H9 (cell line): ENCODE measurements at regions not wholly inside any gene's neighbourhood (a gene's known extent, or its start where the extent isn't known, plus 50 kb on each side); places are given as distances from the start of the nearest gene placed in this dataset.

ENCODE experiments used
- DNase-seq: peaks from one replicate; pipeline ENCODE4 v3.0.0-alpha.2; 2017
- H2AFZ ChIP-seq: one replicate; pipeline ENCODE4 v1.6.1; 2013; ENCODE audit warnings: mild to moderate bottlenecking, low read length, control low read depth, moderate library complexity
- H2AK5ac ChIP-seq: 2 replicates; pipeline ENCODE4 v1.6.1; 2013; ENCODE audit warnings: low read length, control low read depth, mixed read lengths; ENCODE audit not compliant: insufficient read length
- H2BK120ac ChIP-seq: one replicate; pipeline ENCODE4 v1.6.1; 2013; ENCODE audit warnings: low read depth, mild to moderate bottlenecking, low read length, control low read depth, inconsistent platforms; ENCODE audit not compliant: poor library complexity, severe bottlenecking
- H2BK12ac ChIP-seq: 2 replicates; pipeline ENCODE4 v1.6.1; 2013; ENCODE audit warnings: low read length, control low read depth, mixed read lengths, low read depth; ENCODE audit not compliant: insufficient read length
- H2BK15ac ChIP-seq: 2 replicates; pipeline ENCODE4 v1.6.1; 2013; ENCODE audit warnings: low read depth, low read length, control low read depth
- H2BK20ac ChIP-seq: one replicate; pipeline ENCODE4 v1.6.1; 2013; ENCODE audit warnings: low read depth, mild to moderate bottlenecking, low read length, control low read depth, inconsistent platforms; ENCODE audit not compliant: poor library complexity, severe bottlenecking
- H2BK5ac ChIP-seq: 2 replicates; pipeline ENCODE4 v1.6.1; 2013; ENCODE audit warnings: low read length, control low read depth, mixed read lengths; ENCODE audit not compliant: insufficient read length
- H3K14ac ChIP-seq: 2 replicates; pipeline ENCODE4 v1.6.1; 2013; ENCODE audit warnings: low read length, control low read depth; ENCODE audit not compliant: insufficient read depth
- H3K18ac ChIP-seq: 2 replicates; pipeline ENCODE4 v1.6.1; 2013; ENCODE audit warnings: low read depth, mild to moderate bottlenecking, mixed read lengths, low read length, control low read depth; ENCODE audit not compliant: insufficient read length
- H3K23ac ChIP-seq: 2 replicates; pipeline ENCODE4 v1.6.1; 2013; ENCODE audit warnings: low read length, control low read depth, mixed read lengths, low read depth; ENCODE audit not compliant: insufficient read length
- H3K23me2 ChIP-seq: 2 replicates; pipeline ENCODE4 v1.6.1; 2013; ENCODE audit warnings: low read depth, mild to moderate bottlenecking, mixed read lengths, low read length, control low read depth; ENCODE audit not compliant: insufficient read length, poor library complexity, severe bottlenecking
- H3K27ac ChIP-seq: 2 replicates; pipeline ENCODE4 v1.5.1; 2013; ENCODE audit warnings: low read length, control low read depth, mixed read lengths, low read depth; ENCODE audit not compliant: insufficient read length
- H3K27me3 ChIP-seq: 2 replicates; pipeline ENCODE4 v1.6.1; 2013; ENCODE audit warnings: low read length, control low read depth, inconsistent platforms; ENCODE audit not compliant: insufficient read depth
- H3K4ac ChIP-seq: 2 replicates; pipeline ENCODE4 v1.6.1; 2013; ENCODE audit warnings: low read depth, mild to moderate bottlenecking, control low read depth, inconsistent platforms, low read length, moderate library complexity
- H3K4me1 ChIP-seq: 2 replicates; pipeline ENCODE4 v1.6.1; 2013; ENCODE audit warnings: low read length, control low read depth, inconsistent platforms; ENCODE audit not compliant: insufficient read depth
- H3K4me2 ChIP-seq: 2 replicates; pipeline ENCODE4 v1.6.1; 2013; ENCODE audit warnings: low read length, control low read depth, mixed read lengths; ENCODE audit not compliant: insufficient read length, insufficient read depth
- H3K56ac ChIP-seq: 2 replicates; pipeline ENCODE4 v1.6.1; 2013; ENCODE audit warnings: low read depth, mild to moderate bottlenecking, mixed read lengths, low read length, control low read depth; ENCODE audit not compliant: insufficient read length
- H3K79me1 ChIP-seq: 2 replicates; pipeline ENCODE4 v1.6.1; 2013; ENCODE audit warnings: low read depth, mild to moderate bottlenecking, moderate library complexity, low read length, control low read depth, inconsistent platforms; ENCODE audit not compliant: insufficient read depth, poor library complexity, severe bottlenecking
- H3K79me2 ChIP-seq: 2 replicates; pipeline ENCODE4 v1.6.1; 2013; ENCODE audit warnings: low read length, control low read depth, inconsistent platforms; ENCODE audit not compliant: insufficient read depth
- H3K9ac ChIP-seq: 2 replicates; pipeline ENCODE4 v1.6.1; 2013; ENCODE audit warnings: low read length, control low read depth, mixed read lengths; ENCODE audit not compliant: insufficient read length; ENCODE audit errors: extremely low read depth
- H3K9me3 ChIP-seq: one replicate; pipeline ENCODE4 v1.6.1; 2013; ENCODE audit warnings: low read depth, low read length, inconsistent platforms; ENCODE audit not compliant: control insufficient read depth
- H3T11ph ChIP-seq: one replicate; pipeline ENCODE4 v1.6.1; 2013; ENCODE audit warnings: mild to moderate bottlenecking, low read length, control low read depth, inconsistent platforms
- H4K20me1 ChIP-seq: one replicate; pipeline ENCODE4 v1.6.1; 2013; ENCODE audit not compliant: control insufficient read depth, insufficient read length, insufficient read depth
- H4K5ac ChIP-seq: 2 replicates; pipeline ENCODE4 v1.6.1; 2013; ENCODE audit warnings: low read depth, mild to moderate bottlenecking, mixed read lengths, low read length, control low read depth; ENCODE audit not compliant: insufficient read length
- H4K8ac ChIP-seq: replicated peaks from 2 replicates; pipeline ENCODE4 v1.6.1; 2013; ENCODE audit warnings: low read length, control low read depth, mixed read lengths, low read depth; ENCODE audit not compliant: insufficient read length
- H4K91ac ChIP-seq: 2 replicates; pipeline ENCODE4 v1.6.1; 2013; ENCODE audit warnings: low read depth, mild to moderate bottlenecking, moderate library complexity, mixed read lengths, low read length, control low read depth; ENCODE audit not compliant: insufficient read length
- H3K27ac Mint-ChIP-seq, 3 experiments: 2 replicates in 2 of 3; 3 replicates in 1 of 3; pipeline ENCODE4 v1.8.0; 2020 to 2021; ENCODE audit warnings: mixed read lengths in 3 of 3, mild to moderate bottlenecking in 1 of 3, moderate library complexity in 1 of 3
- H3K27me3 Mint-ChIP-seq: 2 replicates; pipeline ENCODE4 v1.8.0; 2021; ENCODE audit warnings: low read depth, mild to moderate bottlenecking, moderate library complexity, mixed read lengths
- H3K36me3 Mint-ChIP-seq, 3 experiments: 2 replicates in 2 of 3; 3 replicates in 1 of 3; pipeline ENCODE4 v1.8.0; 2020 to 2021; ENCODE audit warnings: low read depth in 3 of 3, mixed read lengths in 3 of 3; ENCODE audit not compliant: insufficient read depth in 1 of 3
- H3K4me1 Mint-ChIP-seq, 2 experiments: 2 replicates each; pipeline ENCODE4 v1.8.0; 2020; ENCODE audit warnings: mixed read lengths in 2 of 2
- H3K4me3 Mint-ChIP-seq, 2 experiments: 2 replicates in 1 of 2; 3 replicates in 1 of 2; pipeline ENCODE4 v1.8.0; 2020 to 2021; ENCODE audit warnings: mild to moderate bottlenecking in 2 of 2, mixed read lengths in 2 of 2, moderate library complexity in 1 of 2
- H3K9me3 Mint-ChIP-seq, 2 experiments: 2 replicates in 1 of 2; 3 replicates in 1 of 2; pipeline ENCODE4 v1.8.0; 2020; ENCODE audit warnings: mild to moderate bottlenecking in 2 of 2, mixed read lengths in 2 of 2, moderate library complexity in 1 of 2
- TF ChIP-seq, protein P1 (sequence below): fragments of 200-600 bp; sonication (generic); conservative IDR thresholded peaks from 3 replicates; pipeline ENCODE4 v1.8.0; 2021; ENCODE audit warnings: antibody characterized with exemption, mild to moderate bottlenecking

GRCh38 chr21:27639286-27639685 is 672.4 kb upstream of the ADAMTS5 start:
- H3K9me3 Mint-ChIP-seq = peaks cover 0 to 4% of the 10 kb centered on the region in 2 experiments; a peak in 4 of 5 replicates
- Histone ChIP-seq H4K91ac (no peak overlapping the region), H3K27ac (no peak overlapping the region), H2AK5ac (no peak overlapping the region), H3K18ac (no peak overlapping the region), H3K79me2 (no peaks in the 10 kb centered on the region), H3K4ac (no peak overlapping the region), H2BK5ac (no peak overlapping the region), H4K8ac (no peak overlapping the region), H3K4me2 (no peak overlapping the region), H2BK120ac (no peak overlapping the region), H2BK20ac (no peak overlapping the region), H4K20me1 (no peaks in the 10 kb centered on the region), H3K14ac (no peak overlapping the region), H3K4me1 (no peaks in the 10 kb centered on the region), H2BK12ac (no peak overlapping the region), H2BK15ac (no peak overlapping the region), H2AFZ (no peak overlapping the region), H3K9ac (no peak overlapping the region), H3K9me3 (no peaks in the 10 kb centered on the region), H3K56ac (no peak overlapping the region), H3K79me1 (no peaks in the 10 kb centered on the region), H3K27me3 (no peaks in the 10 kb centered on the region), H4K5ac (no peak overlapping the region), H3K23me2 (no peaks in the 10 kb centered on the region), H3K23ac (no peak overlapping the region), H3T11ph (no peak overlapping the region)
- no peak for DNase-seq
- no peak overlapping the region for H3K4me3 Mint-ChIP-seq
- no peaks in the 10 kb centered on the region for H3K27me3 Mint-ChIP-seq
- no peaks in the 10 kb centered on the region; a peak in 2 of 7 replicates for H3K36me3 Mint-ChIP-seq
- no peak overlapping the region for H3K27ac Mint-ChIP-seq
- H3K4me1 Mint-ChIP-seq = no peaks in the 10 kb centered on the region
- TF ChIP-seq, protein P1, sequence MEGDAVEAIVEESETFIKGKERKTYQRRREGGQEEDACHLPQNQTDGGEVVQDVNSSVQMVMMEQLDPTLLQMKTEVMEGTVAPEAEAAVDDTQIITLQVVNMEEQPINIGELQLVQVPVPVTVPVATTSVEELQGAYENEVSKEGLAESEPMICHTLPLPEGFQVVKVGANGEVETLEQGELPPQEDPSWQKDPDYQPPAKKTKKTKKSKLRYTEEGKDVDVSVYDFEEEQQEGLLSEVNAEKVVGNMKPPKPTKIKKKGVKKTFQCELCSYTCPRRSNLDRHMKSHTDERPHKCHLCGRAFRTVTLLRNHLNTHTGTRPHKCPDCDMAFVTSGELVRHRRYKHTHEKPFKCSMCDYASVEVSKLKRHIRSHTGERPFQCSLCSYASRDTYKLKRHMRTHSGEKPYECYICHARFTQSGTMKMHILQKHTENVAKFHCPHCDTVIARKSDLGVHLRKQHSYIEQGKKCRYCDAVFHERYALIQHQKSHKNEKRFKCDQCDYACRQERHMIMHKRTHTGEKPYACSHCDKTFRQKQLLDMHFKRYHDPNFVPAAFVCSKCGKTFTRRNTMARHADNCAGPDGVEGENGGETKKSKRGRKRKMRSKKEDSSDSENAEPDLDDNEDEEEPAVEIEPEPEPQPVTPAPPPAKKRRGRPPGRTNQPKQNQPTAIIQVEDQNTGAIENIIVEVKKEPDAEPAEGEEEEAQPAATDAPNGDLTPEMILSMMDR = no peak
